ENCODE measurements at regions not wholly inside any gene's neighbourhood (a gene's known extent, or its start where the extent isn't known, plus 50 kb on each side); places are given as distances from the start of the nearest gene placed in this dataset.

DNA sequence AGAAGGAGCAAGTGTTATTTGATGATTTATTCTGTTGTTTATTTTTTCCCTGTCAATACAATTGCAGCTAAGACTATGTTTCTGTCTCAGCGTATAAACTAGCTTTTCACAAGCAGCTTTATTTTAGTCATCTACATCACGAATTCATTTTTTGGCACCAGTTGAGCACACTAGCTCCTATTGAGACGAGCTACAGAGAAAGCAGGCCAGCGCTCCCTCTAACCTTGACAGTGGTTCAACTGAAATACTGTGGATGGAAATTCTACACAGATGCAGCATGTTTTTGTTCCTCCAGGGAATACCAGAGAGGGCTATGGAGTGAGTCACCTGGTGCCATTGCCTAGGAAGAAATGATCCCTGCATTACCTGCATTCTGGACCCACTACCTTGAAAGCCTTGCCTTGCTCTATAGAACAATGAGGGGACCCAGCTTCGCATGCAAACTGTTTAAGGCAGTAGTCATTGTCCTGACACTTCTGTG lies 108.2 kb upstream of the ARHGAP42 start:
- TF ChIP-seq, protein P1, sequence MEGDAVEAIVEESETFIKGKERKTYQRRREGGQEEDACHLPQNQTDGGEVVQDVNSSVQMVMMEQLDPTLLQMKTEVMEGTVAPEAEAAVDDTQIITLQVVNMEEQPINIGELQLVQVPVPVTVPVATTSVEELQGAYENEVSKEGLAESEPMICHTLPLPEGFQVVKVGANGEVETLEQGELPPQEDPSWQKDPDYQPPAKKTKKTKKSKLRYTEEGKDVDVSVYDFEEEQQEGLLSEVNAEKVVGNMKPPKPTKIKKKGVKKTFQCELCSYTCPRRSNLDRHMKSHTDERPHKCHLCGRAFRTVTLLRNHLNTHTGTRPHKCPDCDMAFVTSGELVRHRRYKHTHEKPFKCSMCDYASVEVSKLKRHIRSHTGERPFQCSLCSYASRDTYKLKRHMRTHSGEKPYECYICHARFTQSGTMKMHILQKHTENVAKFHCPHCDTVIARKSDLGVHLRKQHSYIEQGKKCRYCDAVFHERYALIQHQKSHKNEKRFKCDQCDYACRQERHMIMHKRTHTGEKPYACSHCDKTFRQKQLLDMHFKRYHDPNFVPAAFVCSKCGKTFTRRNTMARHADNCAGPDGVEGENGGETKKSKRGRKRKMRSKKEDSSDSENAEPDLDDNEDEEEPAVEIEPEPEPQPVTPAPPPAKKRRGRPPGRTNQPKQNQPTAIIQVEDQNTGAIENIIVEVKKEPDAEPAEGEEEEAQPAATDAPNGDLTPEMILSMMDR (IDR thresholded peaks at IDR 0.05; ENCODE audit: low read depth, low read length): no peak
- TF ChIP-seq POLR2A (IDR thresholded peaks at IDR 0.05; ENCODE audit: extremely low read depth, insufficient read length): no peak
- TF ChIP-seq, protein P2, sequence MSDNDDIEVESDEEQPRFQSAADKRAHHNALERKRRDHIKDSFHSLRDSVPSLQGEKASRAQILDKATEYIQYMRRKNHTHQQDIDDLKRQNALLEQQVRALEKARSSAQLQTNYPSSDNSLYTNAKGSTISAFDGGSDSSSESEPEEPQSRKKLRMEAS (IDR thresholded peaks at IDR 0.05; ENCODE audit: low read depth, low read length): no peak
